A549 (cell line): ENCODE measurements at regions not wholly inside any gene's neighbourhood (a gene's known extent, or its start where the extent isn't known, plus 50 kb on each side); places are given as distances from the start of the nearest gene placed in this dataset.

Experiments
- CHD2 ChIP-seq: fragments of 150-350 bp; IDR thresholded peaks from 2 replicates; pipeline ENCODE4 v1.6.1; 2014; ENCODE audit warnings: low read length; ENCODE audit not compliant: partially characterized antibody
- EP300 ChIP-seq, 2 experiments: fragments of >200 bp; sonication (Bioruptor Twin); formaldehyde crosslinking; IDR thresholded peaks; 2 replicates in 1 of 2; 3 replicates in 1 of 2; pipeline ENCODE4 v1.6.1; 2016 to 2017
- ESRRA ChIP-seq: fragments of 150-350 bp; IDR thresholded peaks from 2 replicates; pipeline ENCODE4 v1.6.1; 2014; ENCODE audit warnings: mild to moderate bottlenecking, low read length, borderline replicate concordance
- HOXA7 ChIP-seq: fragments of 250-450 bp; sonication (Bioruptor Pico); IDR thresholded peaks from 2 replicates; pipeline ENCODE4 v1.5.0; 2020; ENCODE audit warnings: mild to moderate bottlenecking, moderate library complexity
- NPAS2 ChIP-seq: fragments of 250-450 bp; sonication (Bioruptor Pico); IDR thresholded peaks from 2 replicates; pipeline ENCODE4 v1.8.0; 2022; ENCODE audit warnings: mild to moderate bottlenecking, moderate library complexity, borderline replicate concordance
- POLR2A ChIP-seq: IDR thresholded peaks from 2 replicates; pipeline ENCODE4 v1.6.1; 2012; ENCODE audit warnings: mild to moderate bottlenecking, low read length
- TP53 ChIP-seq: fragments of 250-450 bp; sonication (Bioruptor Pico); IDR thresholded peaks from 2 replicates; pipeline ENCODE4 v1.5.0; 2021; ENCODE audit warnings: mild to moderate bottlenecking, moderate library complexity
- TF ChIP-seq, protein P1 (sequence below): fragments of >200 bp; sonication (Bioruptor Twin); formaldehyde crosslinking; IDR thresholded peaks from 3 replicates; pipeline ENCODE4 v1.5.1; 2016
- TF ChIP-seq, protein P2 (sequence below): IDR thresholded peaks from 2 replicates; pipeline ENCODE4 v1.6.1; 2012
- TF ChIP-seq, protein P3 (sequence below): IDR thresholded peaks from 2 replicates; pipeline ENCODE4 v1.6.1; 2012

DNA sequence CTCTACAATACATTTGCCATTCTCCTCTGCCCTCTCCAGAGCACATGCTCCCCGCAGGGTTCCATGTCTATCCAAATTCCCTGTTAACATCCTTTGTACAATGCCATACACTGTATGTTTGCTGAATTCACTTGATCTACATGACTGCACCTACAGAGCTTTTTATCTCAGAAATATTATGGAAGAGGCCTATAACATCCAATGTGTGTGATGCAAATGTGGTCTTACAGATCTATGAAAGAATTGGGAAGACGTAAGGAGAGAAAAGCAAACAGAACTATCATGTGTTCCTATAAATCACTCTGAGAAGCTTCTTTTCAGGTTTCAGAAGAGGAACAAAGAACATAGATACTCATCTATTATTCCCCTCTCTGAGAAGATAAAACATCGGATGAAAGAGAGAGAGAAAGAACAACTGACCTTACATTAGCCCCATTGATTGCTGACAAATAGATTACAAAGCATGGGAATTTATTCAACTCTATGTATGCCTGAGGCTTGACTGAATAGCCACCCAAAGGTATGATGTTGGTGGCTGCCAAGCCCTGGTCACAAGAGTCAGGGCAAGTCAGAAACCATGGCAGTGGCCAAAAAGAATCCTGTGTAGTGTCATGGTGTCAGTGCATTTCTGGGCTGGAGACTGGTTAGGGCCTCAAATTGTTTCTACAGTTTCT lies 425.2 kb downstream of the FOXO1 start:
- TF ChIP-seq, protein P1, sequence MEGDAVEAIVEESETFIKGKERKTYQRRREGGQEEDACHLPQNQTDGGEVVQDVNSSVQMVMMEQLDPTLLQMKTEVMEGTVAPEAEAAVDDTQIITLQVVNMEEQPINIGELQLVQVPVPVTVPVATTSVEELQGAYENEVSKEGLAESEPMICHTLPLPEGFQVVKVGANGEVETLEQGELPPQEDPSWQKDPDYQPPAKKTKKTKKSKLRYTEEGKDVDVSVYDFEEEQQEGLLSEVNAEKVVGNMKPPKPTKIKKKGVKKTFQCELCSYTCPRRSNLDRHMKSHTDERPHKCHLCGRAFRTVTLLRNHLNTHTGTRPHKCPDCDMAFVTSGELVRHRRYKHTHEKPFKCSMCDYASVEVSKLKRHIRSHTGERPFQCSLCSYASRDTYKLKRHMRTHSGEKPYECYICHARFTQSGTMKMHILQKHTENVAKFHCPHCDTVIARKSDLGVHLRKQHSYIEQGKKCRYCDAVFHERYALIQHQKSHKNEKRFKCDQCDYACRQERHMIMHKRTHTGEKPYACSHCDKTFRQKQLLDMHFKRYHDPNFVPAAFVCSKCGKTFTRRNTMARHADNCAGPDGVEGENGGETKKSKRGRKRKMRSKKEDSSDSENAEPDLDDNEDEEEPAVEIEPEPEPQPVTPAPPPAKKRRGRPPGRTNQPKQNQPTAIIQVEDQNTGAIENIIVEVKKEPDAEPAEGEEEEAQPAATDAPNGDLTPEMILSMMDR = no peak
- TF ChIP-seq POLR2A = no peak
- TF ChIP-seq, protein P2, sequence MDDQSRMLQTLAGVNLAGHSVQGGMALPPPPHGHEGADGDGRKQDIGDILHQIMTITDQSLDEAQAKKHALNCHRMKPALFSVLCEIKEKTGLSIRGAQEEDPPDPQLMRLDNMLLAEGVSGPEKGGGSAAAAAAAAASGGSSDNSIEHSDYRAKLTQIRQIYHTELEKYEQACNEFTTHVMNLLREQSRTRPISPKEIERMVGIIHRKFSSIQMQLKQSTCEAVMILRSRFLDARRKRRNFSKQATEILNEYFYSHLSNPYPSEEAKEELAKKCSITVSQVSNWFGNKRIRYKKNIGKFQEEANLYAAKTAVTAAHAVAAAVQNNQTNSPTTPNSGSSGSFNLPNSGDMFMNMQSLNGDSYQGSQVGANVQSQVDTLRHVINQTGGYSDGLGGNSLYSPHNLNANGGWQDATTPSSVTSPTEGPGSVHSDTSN = no peak
- TF ChIP-seq, protein P3, sequence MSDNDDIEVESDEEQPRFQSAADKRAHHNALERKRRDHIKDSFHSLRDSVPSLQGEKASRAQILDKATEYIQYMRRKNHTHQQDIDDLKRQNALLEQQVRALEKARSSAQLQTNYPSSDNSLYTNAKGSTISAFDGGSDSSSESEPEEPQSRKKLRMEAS = no peak
- no peak for TF ChIP-seq HOXA7 (CRISPR knock-in tag)
- no peak for TF ChIP-seq ESRRA
- no peak for TF ChIP-seq CHD2
- no peak for TF ChIP-seq EP300 (IDR thresholded peaks at IDR 0.05)
- TF ChIP-seq TP53 (CRISPR knock-in tag) = no peak
- TF ChIP-seq NPAS2 (CRISPR knock-in tag) = no peak
